Upper lobe of right lung (tissue), 1 donor: ENCODE measurements at regions not wholly inside any gene's neighbourhood (a gene's known extent, or its start where the extent isn't known, plus 50 kb on each side); places are given as distances from the start of the nearest gene placed in this dataset.
A peak's percentile ranks its signal among the peaks of the same experiment; 100 is the strongest.

ENCODE experiments used
- ATAC-seq: fragments of 200-7000 bp; cut with Tn5 transposase; one replicate; pipeline ENCODE4 v1.9.1; 2020; ENCODE audit warnings: mild to moderate bottlenecking, moderate library complexity
- DNase-seq: peaks from one replicate; pipeline ENCODE4 v3.0.0-alpha.2; 2020
- H3K27ac ChIP-seq: fragments of 200-600 bp; one replicate; pipeline ENCODE4 v1.8.0; 2022
- H3K27me3 ChIP-seq: fragments of 200-600 bp; one replicate; pipeline ENCODE4 v1.8.0; 2022; ENCODE audit warnings: mild to moderate bottlenecking
- H3K36me3 ChIP-seq: fragments of 200-600 bp; one replicate; pipeline ENCODE4 v1.8.0; 2022
- H3K4me1 ChIP-seq: fragments of 200-600 bp; one replicate; pipeline ENCODE4 v1.8.0; 2022
- H3K4me3 ChIP-seq: fragments of 200-600 bp; one replicate; pipeline ENCODE4 v1.8.0; 2022; ENCODE audit warnings: mild to moderate bottlenecking
- H3K9me3 ChIP-seq: fragments of 200-600 bp; one replicate; pipeline ENCODE4 v1.8.0; 2022
- CTCF ChIP-seq: fragments of 200-600 bp; IDR thresholded peaks from one replicate; pipeline ENCODE4 v1.8.0; 2022; ENCODE audit warnings: antibody characterized with exemption
- intact Hi-C: fragments of 100-400 bp; cut with DNase I; formaldehyde crosslinking; loops from one replicate; pipeline ENCODE4 v1.11.0; 2022
- donor health status: DM: no; HTN: yes; CAD: no; lungs with severe emphysema.

GRCh38 chr3:117998071-117998470 is 1036.6 kb downstream of the IGSF11 start:
- no peak for ATAC-seq
- Histone ChIP-seq H3K27me3 (peaks cover 4% of the 10 kb centered on the region), H3K9me3 (no peaks in the 10 kb centered on the region), H3K36me3 (no peaks in the 10 kb centered on the region), H3K4me3 (no peak overlapping the region), H3K4me1 (peaks cover 3% of the 10 kb centered on the region), H3K27ac (no peak overlapping the region)
- intact Hi-C loops = no loop called here
- no peak for TF ChIP-seq CTCF
- no peak for DNase-seq

GRCh38 chr3:118000219-118000618 is 1034.4 kb downstream of the IGSF11 start:
- no peak for ATAC-seq
- TF ChIP-seq CTCF = no peak

GRCh38 chr3:118001380-118001779 is 1033.3 kb downstream of the IGSF11 start:
- no peak for DNase-seq
- intact Hi-C loops = no loop called here
- no peak for TF ChIP-seq CTCF

More at GRCh38 chr3:118000219-118000618, 1034.4 kb downstream of the IGSF11 start:
- Histone ChIP-seq H3K4me3 (no peak overlapping the region), H3K4me1 (peaks cover 3% of the 10 kb centered on the region), H3K27me3 (peaks cover 4% of the 10 kb centered on the region), H3K9me3 (no peaks in the 10 kb centered on the region), H3K27ac (no peak overlapping the region), H3K36me3 (no peaks in the 10 kb centered on the region)
- no peak for DNase-seq
- intact Hi-C loops = no loop called here

GRCh38 chr3:118011910-118012309 is 1022.7 kb downstream of the IGSF11 start:
- intact Hi-C loops = no loop called here
- ATAC-seq (peak; percentile 52), DNase-seq (no peak)
- Histone ChIP-seq H3K4me3 (no peak overlapping the region), H3K9me3 (no peaks in the 10 kb centered on the region), H3K27ac (no peak overlapping the region), H3K36me3 (no peaks in the 10 kb centered on the region), H3K4me1 (no peaks in the 10 kb centered on the region), H3K27me3 (no peaks in the 10 kb centered on the region)
- no peak for TF ChIP-seq CTCF

More at GRCh38 chr3:118001380-118001779, 1033.3 kb downstream of the IGSF11 start:
- no peak overlapping the region for H3K27ac ChIP-seq
- H3K4me1 ChIP-seq = peaks cover 3% of the 10 kb centered on the region
- no peak for ATAC-seq
- H3K4me3 ChIP-seq = no peak overlapping the region
- H3K27me3 ChIP-seq = no peaks in the 10 kb centered on the region
- H3K36me3 ChIP-seq = no peaks in the 10 kb centered on the region
- no peaks in the 10 kb centered on the region for H3K9me3 ChIP-seq

GRCh38 chr3:118029049-118029448 is 1005.6 kb downstream of the IGSF11 start:
- no peak for DNase-seq
- ATAC-seq = no peak
- no peak for TF ChIP-seq CTCF
- no peaks in the 10 kb centered on the region for H3K36me3 ChIP-seq
- H3K4me1 ChIP-seq = no peaks in the 10 kb centered on the region
- no peak overlapping the region for H3K4me3 ChIP-seq
- H3K27me3 ChIP-seq = no peaks in the 10 kb centered on the region
- peaks cover 6% of the 10 kb centered on the region for H3K9me3 ChIP-seq
- intact Hi-C loops = no loop called here
- no peak overlapping the region for H3K27ac ChIP-seq

GRCh38 chr3:118036215-118036614 is 998.4 kb downstream of the IGSF11 start:
- peaks cover 7% of the 10 kb centered on the region for H3K9me3 ChIP-seq
- H3K4me3 ChIP-seq = no peak overlapping the region
- H3K4me1 ChIP-seq = no peaks in the 10 kb centered on the region
- H3K27ac ChIP-seq = no peak overlapping the region
- ATAC-seq = no peak
- no peak for TF ChIP-seq CTCF
- H3K36me3 ChIP-seq = no peaks in the 10 kb centered on the region
- no peaks in the 10 kb centered on the region for H3K27me3 ChIP-seq
- no peak for DNase-seq
- intact Hi-C loops = no loop called here
